Endothelial cell of umbilical vein (primary cell): ENCODE measurements at regions not wholly inside any gene's neighbourhood (a gene's known extent, or its start where the extent isn't known, plus 50 kb on each side); places are given as distances from the start of the nearest gene placed in this dataset.

Experiments used
- EZH2 ChIP-seq: IDR thresholded peaks from 2 replicates; pipeline ENCODE4 v1.6.1; 2012; ENCODE audit warnings: borderline replicate concordance, low read depth, mild to moderate bottlenecking, moderate library complexity, low read length, inconsistent platforms; ENCODE audit not compliant: severe bottlenecking
- POLR2A ChIP-seq: IDR thresholded peaks from 2 replicates; pipeline ENCODE4 v1.6.1; 2012; ENCODE audit warnings: low read depth, mild to moderate bottlenecking, control low read depth, low read length
- POLR2AphosphoS5 ChIP-seq: IDR thresholded peaks from 2 replicates; pipeline ENCODE4 v1.6.1; 2012; ENCODE audit warnings: low read depth, mild to moderate bottlenecking, control low read depth, low read length, moderate library complexity; ENCODE audit not compliant: insufficient read depth
- TF ChIP-seq, protein P1 (sequence below), 2 donors: IDR thresholded peaks; 1 replicate in 1 of 2; 2 replicates in 1 of 2; pipeline ENCODE4 v1.5.1; 2011; ENCODE audit warnings: low read length in 2 of 2, mild to moderate bottlenecking in 2 of 2, moderate library complexity in 2 of 2, control low read depth in 1 of 2, inconsistent platforms in 1 of 2, low read depth in 1 of 2; ENCODE audit not compliant: insufficient read depth in 1 of 2; ENCODE audit errors: extremely low read depth in 1 of 2

DNA sequence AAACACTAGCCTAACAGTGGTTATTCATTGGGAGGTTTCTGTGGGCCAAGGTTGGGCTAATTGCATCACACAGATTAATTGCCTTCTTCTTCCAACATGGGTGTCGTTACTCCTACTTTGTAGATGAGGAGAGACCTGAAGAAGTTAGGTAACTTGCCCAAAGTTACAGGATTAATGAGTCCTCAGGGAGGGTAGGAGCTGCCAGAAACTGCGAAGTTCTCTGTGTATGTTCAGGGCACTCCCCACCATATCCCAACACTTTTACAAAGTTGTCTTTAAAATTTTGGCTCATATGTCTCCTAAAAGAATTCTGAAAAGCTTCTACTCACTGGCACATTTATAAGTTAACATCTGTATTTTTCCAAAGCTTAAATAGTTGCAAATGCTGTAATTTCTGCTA, 323.5 kb upstream of the HSF2 start:
- TF ChIP-seq EZH2 (no peak), POLR2A (no peak), POLR2AphosphoS5 (no peak)
- TF ChIP-seq, protein P1, sequence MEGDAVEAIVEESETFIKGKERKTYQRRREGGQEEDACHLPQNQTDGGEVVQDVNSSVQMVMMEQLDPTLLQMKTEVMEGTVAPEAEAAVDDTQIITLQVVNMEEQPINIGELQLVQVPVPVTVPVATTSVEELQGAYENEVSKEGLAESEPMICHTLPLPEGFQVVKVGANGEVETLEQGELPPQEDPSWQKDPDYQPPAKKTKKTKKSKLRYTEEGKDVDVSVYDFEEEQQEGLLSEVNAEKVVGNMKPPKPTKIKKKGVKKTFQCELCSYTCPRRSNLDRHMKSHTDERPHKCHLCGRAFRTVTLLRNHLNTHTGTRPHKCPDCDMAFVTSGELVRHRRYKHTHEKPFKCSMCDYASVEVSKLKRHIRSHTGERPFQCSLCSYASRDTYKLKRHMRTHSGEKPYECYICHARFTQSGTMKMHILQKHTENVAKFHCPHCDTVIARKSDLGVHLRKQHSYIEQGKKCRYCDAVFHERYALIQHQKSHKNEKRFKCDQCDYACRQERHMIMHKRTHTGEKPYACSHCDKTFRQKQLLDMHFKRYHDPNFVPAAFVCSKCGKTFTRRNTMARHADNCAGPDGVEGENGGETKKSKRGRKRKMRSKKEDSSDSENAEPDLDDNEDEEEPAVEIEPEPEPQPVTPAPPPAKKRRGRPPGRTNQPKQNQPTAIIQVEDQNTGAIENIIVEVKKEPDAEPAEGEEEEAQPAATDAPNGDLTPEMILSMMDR (IDR thresholded peaks at IDR 0.05; ENCODE audit: extremely low read depth in 1 of 2, insufficient read depth in 1 of 2, low read depth in 1 of 2, low read length in 2 of 2) = no peak
